HG02571 (cell line): ENCODE measurements at regions not wholly inside any gene's neighbourhood (a gene's known extent, or its start where the extent isn't known, plus 50 kb on each side); places are given as distances from the start of the nearest gene placed in this dataset.

Experiments used
- ATAC-seq: cut with Tn5 transposase; IDR thresholded peaks from one replicate; pipeline ENCODE4 v1.9.1; 2021; ENCODE audit warnings: mild to moderate bottlenecking, moderate library complexity; ENCODE audit not compliant: unreplicated experiment

- ATAC-seq: no peak
These were observed 235.6 kb upstream of the JADE1 start for GRCh38 chr4:128573781-128574508.

- ATAC-seq: no peak
These were observed 236.7 kb upstream of the JADE1 start for GRCh38 chr4:128572778-128573241.

GRCh38 chr4:128571747-128572146 is 237.8 kb upstream of the JADE1 start:
- no peak for ATAC-seq

DNA sequence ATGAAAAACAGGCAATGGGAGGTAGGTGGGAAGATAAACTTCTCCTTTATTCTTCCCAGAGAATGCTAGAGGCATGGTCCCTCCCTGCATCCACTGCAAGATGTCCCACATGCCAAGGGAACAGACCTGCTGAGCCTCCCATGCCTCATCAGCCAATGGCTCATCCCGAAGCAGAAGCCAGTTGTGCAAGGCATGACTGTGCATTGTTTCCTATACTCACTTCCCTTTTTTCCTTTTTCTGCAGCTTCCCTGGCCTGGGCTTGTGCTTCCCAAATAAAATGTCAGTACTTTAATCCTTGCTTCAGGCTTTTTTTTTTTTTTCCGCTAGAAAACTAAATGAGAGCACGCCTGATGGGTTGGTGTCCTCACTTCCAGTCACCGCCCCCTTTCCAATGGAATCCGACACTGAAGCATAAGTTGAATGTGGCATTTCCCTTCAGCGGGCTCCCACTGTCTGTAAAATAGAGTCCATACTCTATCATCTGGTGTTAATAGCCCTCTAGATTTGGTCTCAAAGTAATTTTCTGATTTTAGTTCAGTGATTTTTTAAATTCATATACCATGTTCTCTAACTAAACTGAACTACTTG is 239.0 kb upstream of the JADE1 start:
- ATAC-seq: no peak

- ATAC-seq: no peak
These were observed 242.8 kb upstream of the JADE1 start for GRCh38 chr4:128566693-128567092.

GRCh38 chr4:128565565-128566186 is 243.8 kb upstream of the JADE1 start:
- ATAC-seq: no peak

GRCh38 chr4:128565054-128565453 is 244.4 kb upstream of the JADE1 start:
- ATAC-seq: no peak

GRCh38 chr4:128564081-128564630 is 245.3 kb upstream of the JADE1 start:
- no peak for ATAC-seq

DNA sequence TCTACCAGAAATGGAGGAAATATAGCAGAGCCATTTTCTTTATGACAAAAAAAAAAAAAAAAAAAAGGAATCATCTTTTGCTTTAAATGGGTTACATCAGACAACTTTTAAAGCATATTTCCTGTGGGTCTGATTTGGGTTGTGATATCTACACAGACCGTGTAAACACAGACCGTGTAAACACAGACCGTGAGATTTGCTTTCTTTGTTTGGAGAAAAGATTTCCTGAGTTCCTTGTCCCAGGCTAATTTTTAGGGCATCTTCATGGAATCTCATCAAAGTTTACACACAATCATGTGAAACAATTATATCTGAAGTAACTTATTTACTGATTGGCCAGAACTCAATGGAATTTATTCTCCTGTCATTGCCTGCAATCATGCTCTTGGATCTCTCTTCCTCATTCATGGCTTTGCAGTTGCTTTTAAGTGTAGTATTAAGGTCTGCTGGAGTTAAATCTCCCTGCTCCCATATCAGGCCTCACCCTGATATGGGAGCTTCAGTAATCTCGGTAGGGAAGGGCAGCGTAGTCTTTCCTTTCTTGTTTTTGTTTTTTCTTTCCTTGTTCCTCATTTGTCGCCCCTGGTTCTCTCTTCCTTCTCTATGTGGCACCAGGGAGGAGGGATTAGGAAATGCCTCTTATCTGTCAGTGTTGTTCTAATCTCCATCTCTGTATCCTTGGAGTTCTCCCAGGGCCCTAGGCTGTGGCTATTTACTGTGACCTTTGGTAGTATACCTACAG is 248.6 kb upstream of the JADE1 start:
- ATAC-seq: no peak

DNA sequence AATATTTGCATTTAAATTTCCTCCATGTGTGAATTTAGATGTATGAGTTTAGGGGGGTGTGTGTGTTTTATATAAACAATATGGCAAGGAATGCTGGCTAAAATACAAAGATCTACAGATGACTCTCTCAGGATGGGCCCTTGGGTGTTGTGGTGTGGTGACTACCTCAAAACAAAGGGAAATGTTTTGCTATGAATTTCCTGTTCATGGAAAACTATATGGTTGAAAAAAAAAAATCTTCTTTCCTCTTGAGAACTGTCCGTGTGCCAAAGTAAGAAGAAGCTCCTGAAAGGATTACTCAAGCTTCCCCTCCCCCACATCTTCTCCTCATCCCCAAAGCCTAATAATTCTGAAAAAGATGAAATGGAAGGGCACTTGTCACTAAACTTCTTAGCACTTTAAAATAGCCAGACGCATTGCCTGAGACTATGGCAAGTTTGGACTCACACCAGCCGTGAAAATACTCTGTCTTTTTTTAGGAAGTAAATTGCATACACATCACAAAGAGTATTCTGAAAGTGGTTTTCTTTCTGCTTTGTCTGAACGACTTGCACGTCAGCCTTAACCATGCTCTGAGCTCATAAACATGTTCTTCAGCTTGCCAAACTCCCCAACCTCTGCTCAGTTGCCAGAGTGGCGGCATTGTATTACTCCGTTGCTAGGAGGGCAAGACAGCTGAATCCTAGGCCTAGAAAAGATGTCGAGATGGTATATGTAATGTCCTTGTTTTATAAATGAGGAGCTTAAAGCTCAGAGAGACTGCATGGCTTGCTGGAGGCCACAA is 250.4 kb upstream of the JADE1 start:
- ATAC-seq: no peak

DNA sequence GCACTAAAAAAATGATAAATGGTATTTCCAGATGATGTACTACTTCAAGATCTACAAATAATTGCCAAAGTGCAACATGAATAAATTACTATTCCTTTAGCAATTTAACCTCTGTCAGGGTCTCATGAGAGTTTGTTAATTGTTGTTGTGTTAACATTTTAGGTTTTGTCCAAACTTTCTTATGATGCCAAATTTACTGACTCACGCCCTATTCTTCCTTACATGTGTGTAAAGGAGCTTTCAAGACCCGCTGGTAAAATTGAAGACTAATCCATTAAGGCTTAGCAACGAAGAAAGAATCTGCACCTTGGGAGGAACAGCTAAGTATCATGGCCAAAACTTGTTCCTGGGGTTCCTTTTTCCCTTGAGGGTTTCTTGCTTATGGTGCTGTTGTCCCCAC is 252.7 kb upstream of the JADE1 start:
- no peak for ATAC-seq

DNA sequence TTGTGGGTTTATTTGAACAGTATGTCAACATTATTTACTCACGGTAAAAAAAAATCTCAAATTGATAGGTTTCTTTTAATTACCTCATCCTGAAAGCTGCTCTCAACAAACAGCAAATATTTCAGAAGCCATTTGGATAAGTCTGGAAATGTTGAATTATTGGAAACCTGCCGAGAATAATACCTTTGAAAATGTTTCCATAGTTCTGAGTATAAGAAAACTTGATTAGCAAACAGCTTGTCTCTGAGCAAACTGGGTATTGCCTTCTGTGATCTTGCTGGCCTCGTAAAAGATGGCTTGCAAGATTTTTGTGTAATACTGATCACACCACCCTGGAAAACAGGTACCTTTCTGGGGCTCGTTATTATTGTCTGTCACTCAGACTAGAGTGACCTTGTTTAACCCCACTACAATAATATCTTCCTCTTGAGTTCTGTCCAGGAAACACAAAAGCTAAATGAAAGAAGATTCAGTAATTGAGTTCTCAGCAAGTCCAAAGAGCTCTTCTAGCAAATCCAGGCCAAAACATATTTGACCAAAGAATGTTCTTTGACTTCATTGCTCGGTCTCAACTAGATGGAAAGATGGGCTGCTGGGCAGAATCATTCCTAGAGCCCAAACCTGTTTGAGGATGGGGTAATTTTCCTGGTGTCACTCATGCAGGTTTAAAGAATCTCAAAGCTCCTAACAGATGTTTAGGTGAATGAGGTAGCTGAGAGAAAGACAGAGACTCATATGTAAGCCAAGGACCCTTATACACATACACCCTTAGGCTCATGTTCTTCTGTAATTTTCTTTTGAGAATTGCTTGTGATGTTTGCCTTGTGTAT is 255.6 kb upstream of the JADE1 start:
- ATAC-seq: no peak

DNA sequence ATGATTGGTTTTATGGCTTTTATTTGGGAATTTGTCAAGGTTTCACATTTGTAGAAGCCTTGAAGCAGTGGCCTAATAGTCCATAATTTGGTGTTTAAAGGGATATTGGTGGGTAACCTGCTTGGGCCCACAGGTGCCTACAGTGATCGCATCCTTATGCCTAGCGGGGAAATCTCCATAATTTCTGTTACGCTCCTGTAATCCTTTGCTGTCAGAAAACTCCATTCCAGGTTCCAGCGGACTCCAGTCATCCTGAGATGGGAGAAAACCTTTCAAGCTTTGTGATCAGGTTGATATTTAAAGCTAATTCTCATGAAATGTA is 257.0 kb upstream of the JADE1 start:
- ATAC-seq: no peak

DNA sequence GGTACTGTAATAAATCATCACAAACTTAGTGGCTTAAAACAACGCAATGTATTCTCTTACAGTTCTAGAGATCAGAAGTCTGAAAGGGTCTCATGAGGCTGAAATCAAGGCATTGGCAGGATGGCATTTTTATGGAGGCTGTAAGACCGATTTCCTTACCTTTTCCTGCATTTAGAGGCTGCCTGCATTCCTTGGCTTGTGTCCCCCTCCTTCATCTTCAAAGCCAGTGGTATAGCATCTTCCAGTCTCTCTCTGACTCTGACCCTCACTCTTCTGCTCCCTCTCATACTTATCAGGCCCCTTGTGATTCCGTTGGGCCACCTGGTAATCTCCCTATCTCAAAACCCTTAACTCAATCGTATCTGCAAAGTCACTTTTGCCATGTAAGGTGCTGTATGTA is 258.2 kb upstream of the JADE1 start:
- no peak for ATAC-seq

DNA sequence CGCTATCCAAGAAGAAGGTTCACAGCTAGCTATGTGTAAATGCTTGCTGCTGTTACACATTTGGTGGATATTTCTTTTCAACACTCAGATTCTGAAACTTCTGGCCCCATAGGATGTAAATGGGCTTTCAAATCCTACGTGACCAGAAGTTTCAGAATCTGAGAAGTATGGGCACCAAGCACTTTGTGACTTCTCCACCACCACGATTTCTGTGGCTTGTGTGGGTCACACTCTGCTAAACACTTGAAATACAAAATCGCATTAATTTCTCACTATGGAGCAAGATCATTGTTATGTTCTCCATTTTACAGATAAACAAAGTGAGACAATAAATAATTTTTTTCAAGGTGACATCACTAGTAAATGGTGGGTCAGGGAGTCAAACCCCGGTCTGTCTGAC is 259.4 kb upstream of the JADE1 start:
- no peak for ATAC-seq

- no peak for ATAC-seq
These were observed 259.9 kb upstream of the JADE1 start for GRCh38 chr4:128549636-128550035.

DNA sequence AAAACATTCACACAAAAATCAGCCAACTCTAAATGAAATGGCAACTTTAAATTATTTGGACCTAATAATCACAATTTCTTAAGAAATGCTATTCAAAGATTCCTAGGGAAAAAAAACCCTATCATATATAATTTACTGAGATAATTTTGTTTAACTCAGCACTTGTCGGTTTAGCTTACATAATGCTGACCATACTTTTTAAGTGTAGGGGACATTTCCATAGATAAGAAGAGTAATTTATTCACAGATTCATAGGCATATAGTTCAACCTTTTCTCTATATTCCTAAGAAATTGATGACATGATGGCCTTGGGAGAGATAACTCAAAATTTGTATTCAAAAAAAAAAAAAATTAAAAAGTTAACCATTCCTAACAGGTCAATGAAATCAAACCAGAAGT is 260.8 kb upstream of the PGRMC2 start:
- no peak for ATAC-seq

DNA sequence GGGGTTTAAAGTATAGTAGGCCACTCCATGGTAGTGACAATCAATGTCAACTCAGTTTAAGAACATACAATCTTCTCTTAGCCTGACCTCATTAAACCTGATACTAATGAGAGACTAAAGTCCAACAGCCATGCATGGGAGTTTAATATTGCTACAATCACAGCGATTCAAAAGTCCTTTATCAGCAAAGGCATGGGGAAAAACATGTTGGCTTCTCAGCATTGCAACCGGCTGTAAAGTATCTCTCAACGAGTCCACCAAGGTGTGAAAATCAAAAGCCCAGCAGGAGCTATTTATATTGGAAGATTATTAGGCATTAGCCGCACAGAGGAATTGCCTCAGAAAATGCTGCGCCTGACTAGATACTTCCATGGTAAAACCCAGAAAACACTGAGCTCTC is 256.7 kb upstream of the PGRMC2 start:
- ATAC-seq: no peak

DNA sequence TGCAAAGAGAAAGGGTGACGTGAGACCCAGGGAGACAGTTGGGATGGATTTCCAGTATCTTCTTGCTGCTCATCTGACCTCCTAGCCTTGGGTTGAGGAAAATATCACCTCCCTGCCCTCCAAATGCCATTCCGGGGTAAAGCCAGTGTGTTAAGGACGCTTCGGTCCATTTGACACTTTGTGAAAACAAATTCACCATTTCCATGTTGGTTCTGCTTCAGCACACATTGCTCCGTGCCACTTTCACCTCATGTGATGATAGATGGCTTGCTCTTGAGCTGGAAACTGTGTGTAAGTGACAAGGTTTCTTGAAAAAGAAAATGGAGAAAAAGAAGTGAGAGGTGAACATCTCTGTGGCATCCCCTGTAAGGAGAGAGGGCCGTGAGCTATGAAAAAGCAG is 256.1 kb upstream of the PGRMC2 start:
- no peak for ATAC-seq

DNA sequence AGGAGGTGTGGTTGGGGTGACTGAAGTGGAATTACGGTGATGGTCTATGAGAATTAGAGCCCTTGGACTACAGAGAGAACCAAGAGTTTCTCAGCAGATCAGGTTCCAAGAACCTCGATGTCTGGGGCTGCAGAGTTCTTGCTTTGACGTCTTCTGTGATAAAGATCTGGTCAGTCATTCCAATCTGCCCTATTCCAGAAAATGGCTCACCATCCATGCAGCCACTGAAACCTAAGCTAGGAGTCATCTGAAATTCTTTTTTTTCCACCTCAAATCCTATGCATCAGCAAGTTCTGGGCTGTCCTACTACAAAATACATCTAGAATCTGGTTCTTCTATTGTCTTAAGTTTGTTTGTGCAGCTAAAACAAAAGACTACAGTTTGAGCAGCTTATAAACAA is 254.4 kb upstream of the PGRMC2 start:
- no peak for ATAC-seq
